Endothelial cell of umbilical vein (primary cell): ENCODE measurements at regions not wholly inside any gene's neighbourhood (a gene's known extent, or its start where the extent isn't known, plus 50 kb on each side); places are given as distances from the start of the nearest gene placed in this dataset.

Experiments
- BruUV-seq: library from RNA; stranded (reverse); fragments of 400-500 nt; replicated peaks from 2 replicates; lab custom pipeline; 2021; lab: Mats Ljungman, UMichigan
- CTCF ChIA-PET: fragments of 300-600, 350-600 bp; sonication (Branson Sonifier 250); formaldehyde crosslinking; loops from one replicate; lab custom pipeline; 2021; ENCODE audit warnings: antibody characterized with exemption, inconsistent platforms; lab: Charles Lee
- POLR2A ChIA-PET: fragments of 300-600, 350-600 bp; sonication (Branson Sonifier 250); formaldehyde crosslinking; loops from one replicate; lab custom pipeline; 2021; ENCODE audit warnings: antibody characterized with exemption, inconsistent platforms; lab: Charles Lee
- DNase-seq: peaks from one replicate; pipeline ENCODE4 v3.0.0-alpha.2; 2011; ENCODE audit warnings: low read depth, low spot score
- FAIRE-seq: peaks from 2 replicates; lab custom pipeline; 2011; peaks lifted over from hg19 to GRCh38; lab: Jason Lieb, UNC
- H2AFZ ChIP-seq: 2 replicates; pipeline ENCODE4 v1.6.0; 2012; ENCODE audit warnings: low read depth, low read length, control low read depth, inconsistent platforms
- H3K27ac ChIP-seq: 2 replicates; pipeline ENCODE4 v1.5.1; 2011; ENCODE audit warnings: low read depth, mild to moderate bottlenecking, control low read depth, low read length, moderate library complexity; ENCODE audit not compliant: insufficient read depth
- H3K27me3 ChIP-seq, 2 experiments: 2 replicates each; pipeline versions ENCODE4 v1.6.0 to v1.6.1; 2011; ENCODE audit warnings: low read length in 2 of 2, mixed read lengths in 1 of 2; ENCODE audit not compliant: control insufficient read depth in 2 of 2, insufficient read depth in 2 of 2
- H3K36me3 ChIP-seq, 2 experiments: 2 replicates in 1 of 2; 3 replicates in 1 of 2; pipeline ENCODE4 v1.5.1; 2011; ENCODE audit warnings: low read length in 2 of 2, mild to moderate bottlenecking in 1 of 2, moderate library complexity in 1 of 2; ENCODE audit not compliant: control insufficient read depth in 2 of 2, insufficient read depth in 2 of 2; ENCODE audit errors: extremely low read depth in 1 of 2
- H3K4me1 ChIP-seq: 3 replicates; pipeline ENCODE4 v1.5.1; 2011; ENCODE audit warnings: mild to moderate bottlenecking, low read length; ENCODE audit not compliant: control insufficient read depth, insufficient read depth; ENCODE audit errors: extremely low read depth
- H3K4me2 ChIP-seq: 2 replicates; pipeline ENCODE4 v1.6.1; 2011; ENCODE audit warnings: low read length, control low read depth, mixed read lengths; ENCODE audit not compliant: insufficient read depth
- H3K4me3 ChIP-seq, 3 experiments: fragments of 200-600 bp in 1 of 3; sonication (generic), shearing (Covaris generic) in 1 of 3; replicated peaks in 1 of 3; 2 replicates each; pipeline ENCODE4 v1.5.1; 2011 to 2016; ENCODE audit warnings: control low read depth in 3 of 3, low read length in 3 of 3, mild to moderate bottlenecking in 2 of 3, inconsistent platforms in 1 of 3, low read depth in 1 of 3, moderate library complexity in 1 of 3; ENCODE audit not compliant: insufficient read depth in 1 of 3
- H3K79me2 ChIP-seq: 2 replicates; pipeline ENCODE4 v1.6.0; 2012; ENCODE audit warnings: low read length, inconsistent platforms; ENCODE audit not compliant: control insufficient read depth, insufficient read depth
- H3K9ac ChIP-seq: replicated peaks from 2 replicates; pipeline ENCODE3; 2011; ENCODE audit warnings: low read length, control low read depth; ENCODE audit not compliant: insufficient read depth; ENCODE audit errors: extremely low read depth
- H3K9me1 ChIP-seq: replicated peaks from 3 replicates; pipeline ENCODE4 v1.6.0; 2011; ENCODE audit warnings: mild to moderate bottlenecking, low read length; ENCODE audit not compliant: control insufficient read depth, insufficient read depth; ENCODE audit errors: extremely low read depth
- H3K9me3 ChIP-seq: replicated peaks from 2 replicates; pipeline ENCODE4 v1.5.1; 2012; ENCODE audit warnings: low read length, inconsistent platforms; ENCODE audit not compliant: control insufficient read depth, insufficient read depth
- H4K20me1 ChIP-seq: replicated peaks from 2 replicates; pipeline ENCODE3; 2011; ENCODE audit warnings: mild to moderate bottlenecking, low read length; ENCODE audit not compliant: control insufficient read depth, insufficient read depth; ENCODE audit errors: extremely low read depth
- CTCF ChIP-seq, 2 donors: IDR thresholded peaks; 1 replicate in 1 of 2; 2 replicates in 1 of 2; pipeline ENCODE4 v1.5.1; 2011; ENCODE audit warnings: low read length in 2 of 2, mild to moderate bottlenecking in 2 of 2, moderate library complexity in 2 of 2, control low read depth in 1 of 2, inconsistent platforms in 1 of 2, low read depth in 1 of 2; ENCODE audit not compliant: insufficient read depth in 1 of 2; ENCODE audit errors: extremely low read depth in 1 of 2
- EZH2 ChIP-seq: IDR thresholded peaks from 2 replicates; pipeline ENCODE4 v1.6.1; 2012; ENCODE audit warnings: borderline replicate concordance, low read depth, mild to moderate bottlenecking, moderate library complexity, low read length, inconsistent platforms; ENCODE audit not compliant: severe bottlenecking
- FOS ChIP-seq: IDR thresholded peaks from 2 replicates; pipeline ENCODE4 v1.6.1; 2011; ENCODE audit warnings: mild to moderate bottlenecking, low read length, moderate library complexity, borderline replicate concordance; ENCODE audit not compliant: insufficient read depth
- GATA2 ChIP-seq: IDR thresholded peaks from 2 replicates; pipeline ENCODE4 v1.7.0; 2011; ENCODE audit warnings: low read depth, mild to moderate bottlenecking, moderate library complexity, mixed read lengths, low read length; ENCODE audit not compliant: insufficient read length, insufficient read depth
- JUN ChIP-seq: IDR thresholded peaks from 2 replicates; pipeline ENCODE4 v1.6.1; 2011; ENCODE audit warnings: borderline replicate concordance, low read depth; ENCODE audit not compliant: insufficient read length, insufficient read depth
- MAX ChIP-seq: IDR thresholded peaks from 2 replicates; pipeline ENCODE4 v1.6.1; 2011; ENCODE audit not compliant: insufficient read depth, insufficient read length
- MYC ChIP-seq: IDR thresholded peaks from one replicate; pipeline ENCODE4 v1.6.1; 2011; ENCODE audit warnings: mild to moderate bottlenecking, low read depth, low read length
- POLR2A ChIP-seq: IDR thresholded peaks from 2 replicates; pipeline ENCODE4 v1.6.1; 2012; ENCODE audit warnings: low read depth, mild to moderate bottlenecking, control low read depth, low read length
- POLR2AphosphoS5 ChIP-seq: IDR thresholded peaks from 2 replicates; pipeline ENCODE4 v1.6.1; 2012; ENCODE audit warnings: low read depth, mild to moderate bottlenecking, control low read depth, low read length, moderate library complexity; ENCODE audit not compliant: insufficient read depth
- dilution Hi-C: fragments of 300-500 bp; cut with MboI; formaldehyde crosslinking; loops from one replicate; pipeline ENCODE4 v1.15.0; 2019; ENCODE audit warnings: low sequenced_read_pairs; ENCODE audit not compliant: extremely low pct_ligation_motif_present
- intact Hi-C: fragments of 100-400 bp; cut with micrococcal nuclease; formaldehyde crosslinking; loops from one replicate; pipeline ENCODE4 v1.10.0; 2022

DNA sequence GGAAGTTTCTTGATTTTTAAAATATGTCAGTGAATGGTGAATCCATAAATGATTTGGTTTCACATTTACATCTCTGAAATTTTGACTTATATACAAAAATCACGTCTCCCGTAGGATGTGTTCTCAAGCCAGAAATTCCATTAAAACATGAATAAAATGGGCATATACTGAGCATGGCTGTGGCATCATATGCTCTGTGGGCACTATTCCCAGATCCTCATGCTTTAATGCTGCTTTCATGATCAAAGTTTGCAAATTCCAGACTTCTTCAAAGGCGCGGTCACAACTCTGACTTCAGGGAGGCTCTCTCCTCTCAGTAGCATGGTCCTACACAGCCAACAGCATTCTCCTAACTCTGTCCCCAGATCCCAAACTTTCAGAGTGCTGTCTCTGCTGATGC lies 723.2 kb downstream of the TAF11L14 start:
- dilution Hi-C loops (no loop called here), intact Hi-C loops (no loop called here)
- no peaks in the 10 kb centered on the region for H3K4me1 ChIP-seq
- H3K79me2 ChIP-seq = no peaks in the 10 kb centered on the region
- H4K20me1 ChIP-seq = no peaks in the 10 kb centered on the region
- TF ChIP-seq FOS = no peak
- no peak for TF ChIP-seq POLR2AphosphoS5
- no peak for TF ChIP-seq MYC
- no peak for TF ChIP-seq JUN
- no peak for TF ChIP-seq POLR2A
- TF ChIP-seq CTCF (IDR thresholded peaks at IDR 0.05; ENCODE audit: extremely low read depth in 1 of 2, insufficient read depth in 1 of 2, low read depth in 1 of 2, low read length in 2 of 2) = no peak
- TF ChIP-seq MAX = no peak
- no peak for TF ChIP-seq GATA2
- no peak for TF ChIP-seq EZH2
- H3K27me3 ChIP-seq = no peaks in the 10 kb centered on the region
- H2AFZ ChIP-seq = no peak overlapping the region
- BruUV-seq = no TSS peak
- no peak overlapping the region for H3K4me3 ChIP-seq
- ChIA-PET POLR2A (no interaction called here), CTCF (no interaction called here)
- H3K9me1 ChIP-seq = no peaks in the 10 kb centered on the region
- no peak overlapping the region for H3K9ac ChIP-seq
- H3K27ac ChIP-seq = no peak overlapping the region
- H3K4me2 ChIP-seq = no peak overlapping the region
- no peaks in the 10 kb centered on the region for H3K9me3 ChIP-seq
- H3K36me3 ChIP-seq = no peaks in the 10 kb centered on the region
- FAIRE-seq (no peak), DNase-seq (no peak)
